ENCODE measurements at regions not wholly inside any gene's neighbourhood (a gene's known extent, or its start where the extent isn't known, plus 50 kb on each side); places are given as distances from the start of the nearest gene placed in this dataset.

DNA sequence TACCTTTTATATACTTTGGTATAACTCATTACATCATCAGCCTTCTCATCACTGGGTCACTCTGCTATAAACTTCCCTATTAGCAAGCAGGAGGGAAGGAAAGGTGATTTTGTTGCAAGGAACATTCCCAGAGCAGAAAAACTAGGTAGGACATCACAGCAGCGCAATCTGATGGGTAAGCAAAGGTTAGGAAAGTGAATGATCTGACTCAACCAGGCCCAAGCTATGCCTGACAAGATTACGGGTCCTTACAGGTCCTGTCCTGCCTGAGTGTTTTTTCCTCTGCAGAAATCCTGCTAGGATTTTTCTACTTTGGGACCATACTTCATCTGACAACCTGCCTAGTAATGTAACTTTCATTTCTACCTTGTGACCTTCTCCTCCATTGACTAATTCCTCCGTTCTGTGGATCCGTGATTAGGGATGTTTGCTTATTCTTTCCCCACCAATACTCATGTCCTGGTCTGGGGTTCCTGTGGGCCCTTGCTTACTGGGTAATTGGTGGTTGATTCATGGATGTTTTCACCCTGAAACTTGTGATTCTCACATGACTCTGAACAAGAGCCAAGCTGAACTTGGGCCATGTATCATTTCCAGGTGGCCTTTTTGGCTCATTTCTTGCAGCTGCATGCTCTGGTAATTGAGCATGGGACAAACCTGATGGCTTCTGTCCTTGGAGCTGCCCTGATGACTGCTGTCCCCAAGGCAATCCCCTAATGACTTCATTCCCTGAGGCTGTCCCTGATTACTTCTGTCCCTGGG lies 111.9 kb upstream of the KIT start:
- TF ChIP-seq RNF2 (IDR thresholded peaks at IDR 0.05; ENCODE audit: borderline replicate concordance, low read depth, low read length, missing control alignments, poor library complexity, severe bottlenecking) (no peak), GABPA (IDR thresholded peaks at IDR 0.05; ENCODE audit: borderline replicate concordance, insufficient read depth, low read length) (no peak), RXRA (IDR thresholded peaks at IDR 0.05; ENCODE audit: insufficient read depth, low read depth, low read length) (no peak)
